ENCODE measurements at regions not wholly inside any gene's neighbourhood (a gene's known extent, or its start where the extent isn't known, plus 50 kb on each side); places are given as distances from the start of the nearest gene placed in this dataset.

GRCh38 chr5:39717176-39717897 lies 292.6 kb upstream of the DAB2 start:
- TF ChIP-seq EZH2phosphoT487 (IDR thresholded peaks at IDR 0.05; ENCODE audit: borderline replicate concordance, low read length) = no peak
- no peak for TF ChIP-seq CTCF (conservative IDR thresholded peaks at IDR 0.05; ENCODE audit: low read depth, low read length)
